ENCODE measurements at regions not wholly inside any gene's neighbourhood (a gene's known extent, or its start where the extent isn't known, plus 50 kb on each side); places are given as distances from the start of the nearest gene placed in this dataset.

GRCh38 chr11:21814169-21814568 is 378.7 kb upstream of the ANO5 start:
- no peak for TF ChIP-seq CTCF (IDR thresholded peaks at IDR 0.05; ENCODE audit: low read depth, low read length)
- DNase-seq (ENCODE audit: extremely low read depth, low read depth): no peak

DNA sequence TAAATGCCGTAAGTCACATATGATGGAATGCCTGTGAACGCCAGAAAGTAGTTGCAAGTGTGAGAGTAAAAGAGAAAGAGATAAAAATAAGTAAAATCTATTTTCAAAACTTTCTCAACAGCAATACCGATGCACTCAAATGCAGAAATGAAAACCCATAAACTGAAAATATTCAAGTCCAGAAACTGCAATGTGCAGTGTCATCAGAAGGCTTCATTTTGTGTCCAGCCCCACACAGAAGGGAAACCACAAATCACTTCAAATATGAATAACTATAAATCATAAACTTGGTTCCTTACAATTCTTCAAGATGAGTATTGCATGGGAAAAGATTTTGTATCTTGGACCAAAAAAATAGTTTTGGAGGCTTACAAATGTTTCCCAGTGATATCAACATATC is 375.2 kb upstream of the ANO5 start:
- no peak for DNase-seq (ENCODE audit: extremely low read depth, low read depth)
- TF ChIP-seq CTCF (IDR thresholded peaks at IDR 0.05; ENCODE audit: low read depth, low read length): no peak

- TF ChIP-seq CTCF (IDR thresholded peaks at IDR 0.05; ENCODE audit: low read depth, low read length): no peak
- no peak for DNase-seq (ENCODE audit: extremely low read depth, low read depth)
Measured at GRCh38 chr11:21820176-21820575, 372.7 kb upstream of the ANO5 start.

- TF ChIP-seq CTCF (IDR thresholded peaks at IDR 0.05; ENCODE audit: low read depth, low read length): no peak
- no peak for DNase-seq (ENCODE audit: extremely low read depth, low read depth)
Measured at GRCh38 chr11:21825127-21825526, 367.8 kb upstream of the ANO5 start.

DNA sequence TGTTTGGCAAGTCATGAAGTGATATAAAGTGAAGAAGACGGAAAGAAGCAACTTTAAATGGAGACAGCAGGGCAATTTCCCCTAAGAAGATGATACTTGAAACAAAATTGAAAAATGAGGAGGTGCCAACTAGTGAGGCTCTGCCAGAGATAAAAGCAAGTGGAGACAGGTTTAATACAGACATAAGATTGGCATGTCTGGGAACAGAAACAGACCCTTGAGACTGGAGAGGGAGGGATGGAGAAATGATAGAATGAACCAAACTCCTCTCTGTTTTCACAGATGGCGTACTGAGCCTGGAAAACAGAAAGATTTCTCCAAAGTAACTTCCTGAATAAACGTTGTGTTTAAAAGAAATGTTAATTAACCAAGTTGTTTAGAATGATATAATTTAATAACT is 354.5 kb upstream of the ANO5 start:
- no peak for DNase-seq (ENCODE audit: extremely low read depth, low read depth)
- no peak for TF ChIP-seq CTCF (IDR thresholded peaks at IDR 0.05; ENCODE audit: low read depth, low read length)

GRCh38 chr11:21839796-21840195 is 353.1 kb upstream of the ANO5 start:
- TF ChIP-seq CTCF (IDR thresholded peaks at IDR 0.05; ENCODE audit: low read depth, low read length): no peak
- no peak for DNase-seq (ENCODE audit: extremely low read depth, low read depth)

DNA sequence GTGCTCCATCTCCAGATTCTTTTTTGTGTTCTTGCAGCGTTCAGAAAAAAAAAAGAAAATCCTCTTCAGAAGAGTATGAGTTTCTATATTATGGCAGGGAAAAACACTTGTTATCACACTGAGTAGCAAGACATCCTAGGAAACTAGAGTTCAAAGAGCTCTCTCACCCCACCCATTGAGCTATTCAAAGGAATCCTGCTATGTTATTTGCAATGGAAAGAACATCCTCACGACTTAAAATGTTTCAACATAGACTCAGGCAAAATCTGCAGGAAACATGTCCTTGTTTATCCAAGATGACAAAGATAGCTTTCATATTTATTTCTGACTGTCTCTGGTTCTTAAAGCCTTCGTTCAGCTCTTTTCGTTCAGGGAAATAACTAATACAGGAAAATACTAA is 331.6 kb upstream of the ANO5 start:
- no peak for TF ChIP-seq CTCF (IDR thresholded peaks at IDR 0.05; ENCODE audit: low read depth, low read length)
- DNase-seq (ENCODE audit: extremely low read depth, low read depth): no peak

Measured in AG09319 (cell line).